K562 (cell line): ENCODE measurements at regions not wholly inside any gene's neighbourhood (a gene's known extent, or its start where the extent isn't known, plus 50 kb on each side); places are given as distances from the start of the nearest gene placed in this dataset.

ENCODE experiments used
- ATAC-seq: fragments of 200-7000 bp; cut with Tn5 transposase; 3 replicates; pipeline ENCODE4 v1.9.1; 2020; ENCODE audit warnings: moderate library complexity
- BruUV-seq: library from RNA; stranded (reverse); fragments of 400-500 nt; replicated peaks from 2 replicates; lab custom pipeline; 2021; lab: Mats Ljungman, UMichigan
- CTCF ChIA-PET: fragments of 300-600 bp; formaldehyde crosslinking; extraction: SDS; loops from one replicate; lab custom pipeline; 2021; ENCODE audit warnings: low intra/inter-chr PET ratio; lab: Yijun Ruan, JAX
- POLR2A ChIA-PET: fragments of 300-600, 350-650 bp; sonication (Branson Sonifier 250); formaldehyde crosslinking; extraction: SDS; loops from one replicate; lab custom pipeline; 2021; ENCODE audit warnings: antibody characterized with exemption, inconsistent platforms; lab: Yijun Ruan, JAX
- DNase-seq, 4 experiments: peaks; one replicate each; pipeline versions ENCODE4 v3.0.0 to v3.0.0-alpha.2; 2011 to 2018; ENCODE audit warnings: low spot score in 3 of 4, mixed read lengths in 3 of 4; ENCODE audit errors: extremely low read depth in 1 of 4
- FAIRE-seq: peaks from 2 replicates; lab custom pipeline; 2011; peaks lifted over from hg19 to GRCh38; lab: Jason Lieb, UNC
- H2AFZ ChIP-seq: 2 replicates; pipeline ENCODE4 v1.6.0; 2011; ENCODE audit warnings: low read depth, low read length, control low read depth, inconsistent platforms
- H3K27ac ChIP-seq: fragments of 200-600 bp; 3 replicates; pipeline ENCODE4 v1.8.0; 2011; ENCODE audit warnings: low read depth, mild to moderate bottlenecking, control low read depth, inconsistent platforms, low read length, moderate library complexity, mixed read lengths; ENCODE audit errors: extremely low read depth
- H3K27me3 ChIP-seq, 2 experiments: fragments of 300-600 bp in 1 of 2; 2 replicates in 1 of 2; 3 replicates in 1 of 2; pipeline versions ENCODE4 v1.6.0 to v1.8.0; 2011; ENCODE audit warnings: inconsistent platforms in 2 of 2, low read length in 2 of 2, mild to moderate bottlenecking in 1 of 2, mixed read lengths in 1 of 2, moderate library complexity in 1 of 2; ENCODE audit not compliant: control insufficient read depth in 2 of 2, insufficient read depth in 2 of 2
- H3K36me3 ChIP-seq: fragments of 300-600 bp; 3 replicates; pipeline ENCODE4 v1.8.0; 2011; ENCODE audit warnings: mild to moderate bottlenecking, low read length, inconsistent platforms; ENCODE audit not compliant: control insufficient read depth, insufficient read depth
- H3K4me1 ChIP-seq, 2 experiments: fragments of 200-600 bp in 1 of 2; replicated peaks in 1 of 2; 2 replicates in 1 of 2; 3 replicates in 1 of 2; pipeline versions ENCODE4 v1.5.1 to v1.8.0; 2011; ENCODE audit warnings: inconsistent platforms in 2 of 2, low read length in 2 of 2, mild to moderate bottlenecking in 1 of 2, mixed read lengths in 1 of 2, moderate library complexity in 1 of 2; ENCODE audit not compliant: control insufficient read depth in 2 of 2, insufficient read depth in 2 of 2
- H3K4me2 ChIP-seq: 2 replicates; pipeline ENCODE4 v1.6.1; 2011; ENCODE audit warnings: low read length, control low read depth, inconsistent platforms, mixed read lengths; ENCODE audit not compliant: insufficient read depth
- H3K4me3 ChIP-seq: fragments of 200-600 bp; sonication (generic), shearing (Covaris generic); 2 replicates; pipeline ENCODE4 v1.5.1; 2016; ENCODE audit warnings: control low read depth, inconsistent platforms
- H3K79me2 ChIP-seq: fragments of 200-600 bp; 3 replicates; pipeline ENCODE4 v1.8.0; 2011; ENCODE audit warnings: low read length, inconsistent platforms; ENCODE audit not compliant: control insufficient read depth, insufficient read depth
- H3K9ac ChIP-seq, 2 experiments: 2 replicates each; pipeline versions ENCODE4 v1.6.0 to v1.6.1; 2011; ENCODE audit warnings: low read depth in 2 of 2, low read length in 2 of 2, control low read depth in 1 of 2, inconsistent platforms in 1 of 2, mild to moderate bottlenecking in 1 of 2, mixed read lengths in 1 of 2; ENCODE audit not compliant: insufficient read depth in 1 of 2
- H3K9me1 ChIP-seq: one replicate; pipeline ENCODE4 v1.6.0; 2011; ENCODE audit warnings: inconsistent platforms, mild to moderate bottlenecking, low read length, moderate library complexity; ENCODE audit not compliant: control insufficient read depth, insufficient read depth
- H3K9me3 ChIP-seq: replicated peaks from 2 replicates; pipeline ENCODE4 v1.5.1; 2011; ENCODE audit warnings: low read depth, low read length, inconsistent platforms; ENCODE audit not compliant: control insufficient read depth, insufficient read depth
- H4K20me1 ChIP-seq: replicated peaks from 2 replicates; pipeline ENCODE4 v1.6.1; 2011; ENCODE audit warnings: low read length, inconsistent platforms, mixed read lengths; ENCODE audit not compliant: control insufficient read depth, insufficient read depth
- EWSR1 ChIP-seq: fragments of 450-650 bp; IDR thresholded peaks from 2 replicates; pipeline ENCODE4 v1.6.1; 2018; ENCODE audit warnings: borderline replicate concordance, mild to moderate bottlenecking, low read depth, moderate library complexity; ENCODE audit not compliant: partially characterized antibody
- IRF2 ChIP-seq: sonication (generic); formaldehyde crosslinking; IDR thresholded peaks from 2 replicates; pipeline ENCODE4 v1.8.1; 2022; ENCODE audit warnings: mild to moderate bottlenecking, missing genetic modification reagents
- KLF1 ChIP-seq: fragments of 450-650 bp; IDR thresholded peaks from 2 replicates; pipeline ENCODE4 v1.6.1; 2016; ENCODE audit warnings: missing genetic modification characterization, missing compliant biosample characterization
- MTA2 ChIP-seq: fragments of 450-650 bp; IDR thresholded peaks from 2 replicates; pipeline ENCODE4 v1.6.1; 2016; ENCODE audit warnings: low read depth
- NUFIP1 ChIP-seq: fragments of 450-650 bp; IDR thresholded peaks from 2 replicates; pipeline ENCODE4 v1.6.1; 2018; ENCODE audit not compliant: partially characterized antibody
- RBM39 ChIP-seq: fragments of 200-400 bp; formaldehyde crosslinking; optimal IDR thresholded peaks from 2 replicates; pipeline ENCODE3; 2018; ENCODE audit warnings: low read depth, low read length
- ZFP36 ChIP-seq: fragments of 150-350 bp; IDR thresholded peaks from 2 replicates; pipeline ENCODE4 v1.6.1; 2018; ENCODE audit warnings: low read length, low read depth; ENCODE audit not compliant: partially characterized antibody
- ZNF23 ChIP-seq: fragments of 250-450 bp; sonication (Bioruptor Pico); IDR thresholded peaks from 2 replicates; pipeline ENCODE4 v1.4.0; 2020; ENCODE audit warnings: mild to moderate bottlenecking
- ZNF41 ChIP-seq: fragments of 250-450 bp; sonication (Bioruptor Pico); conservative IDR thresholded peaks from 2 replicates; pipeline ENCODE4 v1.4.0; 2020; ENCODE audit warnings: mild to moderate bottlenecking
- ZNF586 ChIP-seq: fragments of 450-650 bp; formaldehyde crosslinking; conservative IDR thresholded peaks from 2 replicates; pipeline ENCODE4 v1.4.0; 2020; ENCODE audit warnings: mild to moderate bottlenecking, moderate library complexity
- ZNF778 ChIP-seq: fragments of 450-650 bp; formaldehyde crosslinking; IDR thresholded peaks from 2 replicates; pipeline ENCODE4 v1.4.0; 2020; ENCODE audit warnings: mild to moderate bottlenecking, moderate library complexity
- WGBS: fragments of 100-300 bp; shearing (Covaris generic); methylation state at CpG from one replicate; pipeline ENCODE4 v1.1.6; 2016; ENCODE audit warnings: low coverage, mixed read lengths; ENCODE audit not compliant: insufficient coverage; ENCODE audit errors: missing lambda C conversion rate; 5-methylcytosine and 5-hydroxymethylcytosine counted together
- in situ Hi-C: fragments of 300-500 bp; cut with MboI; formaldehyde crosslinking; loops from 4 replicates; pipeline ENCODE4 v1.15.0; 2018; ENCODE audit warnings: inconsistent platforms, mixed read lengths
- intact Hi-C: fragments of 100-400 bp; cut with micrococcal nuclease; formaldehyde crosslinking; loops from 2 replicates; pipeline ENCODE4 v1.14.2; 2022
- TF ChIP-seq, protein P1 (sequence below): fragments of 450-650 bp; formaldehyde crosslinking; IDR thresholded peaks from 2 replicates; pipeline ENCODE4 v1.4.0; 2020; ENCODE audit warnings: mild to moderate bottlenecking
- TF ChIP-seq, protein P2 (sequence below), 2 experiments: fragments of 450-650 bp; conservative IDR thresholded peaks; 2 replicates each; pipeline ENCODE4 v1.6.1; 2017; ENCODE audit warnings: mild to moderate bottlenecking in 2 of 2, moderate library complexity in 2 of 2
- TF ChIP-seq, protein P3 (sequence below): sonication (generic); formaldehyde crosslinking; IDR thresholded peaks from 2 replicates; pipeline ENCODE4 v1.8.0; 2022; ENCODE audit warnings: missing genetic modification reagents, mild to moderate bottlenecking, moderate library complexity, borderline replicate concordance
- TF ChIP-seq, protein P4 (sequence below), 3 experiments: IDR thresholded peaks in 2 of 3; conservative IDR thresholded peaks in 1 of 3; 2 replicates each; pipeline ENCODE4 v1.5.1; 2011 to 2012; ENCODE audit warnings: low read length in 3 of 3, mild to moderate bottlenecking in 3 of 3, control low read depth in 2 of 3, improper control_type of control experiment in 1 of 3, inconsistent platforms in 1 of 3, low read depth in 1 of 3, mixed read lengths in 1 of 3, moderate library complexity in 1 of 3; ENCODE audit not compliant: insufficient read depth in 2 of 3
- TF ChIP-seq, protein P5 (sequence below): fragments of 250-450 bp; sonication (Bioruptor Pico); IDR thresholded peaks from 2 replicates; pipeline ENCODE4 v1.4.0; 2020; ENCODE audit warnings: mild to moderate bottlenecking, moderate library complexity, borderline replicate concordance

DNA sequence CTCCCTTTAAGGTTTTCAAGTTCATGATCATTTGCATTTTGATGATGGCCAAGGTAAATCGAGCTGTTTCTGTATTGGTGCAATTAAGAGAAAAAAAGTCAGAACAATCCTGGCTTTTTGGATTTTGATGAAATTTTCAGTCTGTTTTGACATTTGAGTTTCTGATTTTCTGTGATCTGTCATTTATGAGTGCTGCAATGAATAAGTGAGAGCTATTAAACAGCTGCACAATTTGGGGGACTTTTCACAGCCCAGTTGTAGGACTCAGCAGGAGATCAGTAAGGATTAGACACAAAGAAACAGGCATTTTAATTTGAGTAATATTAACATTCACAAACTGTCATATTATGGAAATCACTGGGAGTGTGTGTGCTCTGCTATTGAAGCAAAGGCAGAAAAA lies 452.9 kb upstream of the CXADR start:
- no TSS peak for BruUV-seq
- no peaks in the 10 kb centered on the region for H3K36me3 ChIP-seq
- FAIRE-seq = no peak
- intact Hi-C loops = no loop called here
- H3K4me2 ChIP-seq = no peak overlapping the region
- 0% methylated on average over 1 of the region's 1 CpG for WGBS
- in situ Hi-C loops = no loop called here
- ChIA-PET CTCF (no interaction called here), POLR2A (no interaction called here)
- no peak overlapping the region for H3K27ac ChIP-seq
- no peak for DNase-seq
- H3K27me3 ChIP-seq = no peaks in the 10 kb centered on the region
- no peak overlapping the region for H3K9ac ChIP-seq
- H3K79me2 ChIP-seq = no peaks in the 10 kb centered on the region
- H4K20me1 ChIP-seq = no peaks in the 10 kb centered on the region
- no peak overlapping the region for H3K4me3 ChIP-seq
- no peaks in the 10 kb centered on the region for H3K4me1 ChIP-seq
- no peaks in the 10 kb centered on the region for H3K9me1 ChIP-seq
- ATAC-seq = no peak
- no peak overlapping the region for H2AFZ ChIP-seq
- no peaks in the 10 kb centered on the region for H3K9me3 ChIP-seq
- no peak for TF ChIP-seq NUFIP1
- no peak for TF ChIP-seq IRF2 (CRISPR knock-in tag)
- TF ChIP-seq, protein P1, sequence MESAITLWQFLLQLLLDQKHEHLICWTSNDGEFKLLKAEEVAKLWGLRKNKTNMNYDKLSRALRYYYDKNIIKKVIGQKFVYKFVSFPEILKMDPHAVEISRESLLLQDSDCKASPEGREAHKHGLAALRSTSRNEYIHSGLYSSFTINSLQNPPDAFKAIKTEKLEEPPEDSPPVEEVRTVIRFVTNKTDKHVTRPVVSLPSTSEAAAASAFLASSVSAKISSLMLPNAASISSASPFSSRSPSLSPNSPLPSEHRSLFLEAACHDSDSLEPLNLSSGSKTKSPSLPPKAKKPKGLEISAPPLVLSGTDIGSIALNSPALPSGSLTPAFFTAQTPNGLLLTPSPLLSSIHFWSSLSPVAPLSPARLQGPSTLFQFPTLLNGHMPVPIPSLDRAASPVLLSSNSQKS (CRISPR knock-in tag) = no peak
- TF ChIP-seq, protein P2, sequence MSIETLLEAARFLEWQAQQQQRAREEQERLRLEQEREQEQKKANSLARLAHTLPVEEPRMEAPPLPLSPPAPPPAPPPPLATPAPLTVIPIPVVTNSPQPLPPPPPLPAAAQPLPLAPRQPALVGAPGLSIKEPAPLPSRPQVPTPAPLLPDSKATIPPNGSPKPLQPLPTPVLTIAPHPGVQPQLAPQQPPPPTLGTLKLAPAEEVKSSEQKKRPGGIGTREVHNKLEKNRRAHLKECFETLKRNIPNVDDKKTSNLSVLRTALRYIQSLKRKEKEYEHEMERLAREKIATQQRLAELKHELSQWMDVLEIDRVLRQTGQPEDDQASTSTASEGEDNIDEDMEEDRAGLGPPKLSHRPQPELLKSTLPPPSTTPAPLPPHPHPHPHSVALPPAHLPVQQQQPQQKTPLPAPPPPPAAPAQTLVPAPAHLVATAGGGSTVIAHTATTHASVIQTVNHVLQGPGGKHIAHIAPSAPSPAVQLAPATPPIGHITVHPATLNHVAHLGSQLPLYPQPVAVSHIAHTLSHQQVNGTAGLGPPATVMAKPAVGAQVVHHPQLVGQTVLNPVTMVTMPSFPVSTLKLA (conservative IDR thresholded peaks at IDR 0.05) = no peak
- TF ChIP-seq ZFP36 = no peak
- no peak for TF ChIP-seq ZNF586 (CRISPR knock-in tag)
- TF ChIP-seq ZNF23 (CRISPR knock-in tag) = no peak
- TF ChIP-seq, protein P3, sequence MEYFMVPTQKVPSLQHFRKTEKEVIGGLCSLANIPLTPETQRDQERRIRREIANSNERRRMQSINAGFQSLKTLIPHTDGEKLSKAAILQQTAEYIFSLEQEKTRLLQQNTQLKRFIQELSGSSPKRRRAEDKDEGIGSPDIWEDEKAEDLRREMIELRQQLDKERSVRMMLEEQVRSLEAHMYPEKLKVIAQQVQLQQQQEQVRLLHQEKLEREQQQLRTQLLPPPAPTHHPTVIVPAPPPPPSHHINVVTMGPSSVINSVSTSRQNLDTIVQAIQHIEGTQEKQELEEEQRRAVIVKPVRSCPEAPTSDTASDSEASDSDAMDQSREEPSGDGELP = no peak
- no peak for TF ChIP-seq KLF1 (tag)
- no peak for TF ChIP-seq RBM39
- TF ChIP-seq, protein P4, sequence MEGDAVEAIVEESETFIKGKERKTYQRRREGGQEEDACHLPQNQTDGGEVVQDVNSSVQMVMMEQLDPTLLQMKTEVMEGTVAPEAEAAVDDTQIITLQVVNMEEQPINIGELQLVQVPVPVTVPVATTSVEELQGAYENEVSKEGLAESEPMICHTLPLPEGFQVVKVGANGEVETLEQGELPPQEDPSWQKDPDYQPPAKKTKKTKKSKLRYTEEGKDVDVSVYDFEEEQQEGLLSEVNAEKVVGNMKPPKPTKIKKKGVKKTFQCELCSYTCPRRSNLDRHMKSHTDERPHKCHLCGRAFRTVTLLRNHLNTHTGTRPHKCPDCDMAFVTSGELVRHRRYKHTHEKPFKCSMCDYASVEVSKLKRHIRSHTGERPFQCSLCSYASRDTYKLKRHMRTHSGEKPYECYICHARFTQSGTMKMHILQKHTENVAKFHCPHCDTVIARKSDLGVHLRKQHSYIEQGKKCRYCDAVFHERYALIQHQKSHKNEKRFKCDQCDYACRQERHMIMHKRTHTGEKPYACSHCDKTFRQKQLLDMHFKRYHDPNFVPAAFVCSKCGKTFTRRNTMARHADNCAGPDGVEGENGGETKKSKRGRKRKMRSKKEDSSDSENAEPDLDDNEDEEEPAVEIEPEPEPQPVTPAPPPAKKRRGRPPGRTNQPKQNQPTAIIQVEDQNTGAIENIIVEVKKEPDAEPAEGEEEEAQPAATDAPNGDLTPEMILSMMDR (IDR thresholded peaks at IDR 0.05 in 2 of 3, conservative IDR thresholded peaks at IDR 0.05 in 1 of 3; ENCODE audit: insufficient read depth in 2 of 3, low read depth in 1 of 3, low read length in 3 of 3) = no peak
- TF ChIP-seq MTA2 = no peak
- no peak for TF ChIP-seq ZNF41 (CRISPR knock-in tag)
- no peak for TF ChIP-seq ZNF778 (CRISPR knock-in tag)
- TF ChIP-seq EWSR1 = no peak
- TF ChIP-seq, protein P5, sequence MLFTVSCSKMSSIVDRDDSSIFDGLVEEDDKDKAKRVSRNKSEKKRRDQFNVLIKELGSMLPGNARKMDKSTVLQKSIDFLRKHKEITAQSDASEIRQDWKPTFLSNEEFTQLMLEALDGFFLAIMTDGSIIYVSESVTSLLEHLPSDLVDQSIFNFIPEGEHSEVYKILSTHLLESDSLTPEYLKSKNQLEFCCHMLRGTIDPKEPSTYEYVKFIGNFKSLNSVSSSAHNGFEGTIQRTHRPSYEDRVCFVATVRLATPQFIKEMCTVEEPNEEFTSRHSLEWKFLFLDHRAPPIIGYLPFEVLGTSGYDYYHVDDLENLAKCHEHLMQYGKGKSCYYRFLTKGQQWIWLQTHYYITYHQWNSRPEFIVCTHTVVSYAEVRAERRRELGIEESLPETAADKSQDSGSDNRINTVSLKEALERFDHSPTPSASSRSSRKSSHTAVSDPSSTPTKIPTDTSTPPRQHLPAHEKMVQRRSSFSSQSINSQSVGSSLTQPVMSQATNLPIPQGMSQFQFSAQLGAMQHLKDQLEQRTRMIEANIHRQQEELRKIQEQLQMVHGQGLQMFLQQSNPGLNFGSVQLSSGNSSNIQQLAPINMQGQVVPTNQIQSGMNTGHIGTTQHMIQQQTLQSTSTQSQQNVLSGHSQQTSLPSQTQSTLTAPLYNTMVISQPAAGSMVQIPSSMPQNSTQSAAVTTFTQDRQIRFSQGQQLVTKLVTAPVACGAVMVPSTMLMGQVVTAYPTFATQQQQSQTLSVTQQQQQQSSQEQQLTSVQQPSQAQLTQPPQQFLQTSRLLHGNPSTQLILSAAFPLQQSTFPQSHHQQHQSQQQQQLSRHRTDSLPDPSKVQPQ (CRISPR knock-in tag) = no peak
